ENCODE measurements at regions not wholly inside any gene's neighbourhood (a gene's known extent, or its start where the extent isn't known, plus 50 kb on each side); places are given as distances from the start of the nearest gene placed in this dataset.

GRCh38 chr13:76164290-76164689 is 528.2 kb downstream of the LMO7 start:
- H3K4me3 ChIP-seq: no peak overlapping the region
- no peak for TF ChIP-seq CTCF (IDR thresholded peaks at IDR 0.05)
- intact Hi-C loops (cut with DNase I): no loop called here
- ATAC-seq: no peak
- H3K4me1 ChIP-seq: no peaks in the 10 kb centered on the region
- no peak overlapping the region for H3K27ac ChIP-seq
- H3K9me3 ChIP-seq: no peaks in the 10 kb centered on the region
- DNase-seq: no peak
- H3K36me3 ChIP-seq: no peaks in the 10 kb centered on the region
- H3K27me3 ChIP-seq: no peaks in the 10 kb centered on the region

- no peaks in the 10 kb centered on the region for H3K4me1 ChIP-seq
- H3K4me3 ChIP-seq: no peak overlapping the region
- H3K27ac ChIP-seq: no peak overlapping the region
- DNase-seq: no peak
- no peaks in the 10 kb centered on the region for H3K9me3 ChIP-seq
- H3K27me3 ChIP-seq: no peaks in the 10 kb centered on the region
- ATAC-seq: no peak
- no peak for TF ChIP-seq CTCF (IDR thresholded peaks at IDR 0.05)
- intact Hi-C loops (cut with DNase I): no loop called here
- H3K36me3 ChIP-seq: no peaks in the 10 kb centered on the region
Measured at GRCh38 chr13:76163761-76164160, 527.6 kb downstream of the LMO7 start.

- no peaks in the 10 kb centered on the region for H3K4me1 ChIP-seq
- no peaks in the 10 kb centered on the region for H3K27me3 ChIP-seq
- DNase-seq (no peak), ATAC-seq (no peak)
- H3K36me3 ChIP-seq: no peaks in the 10 kb centered on the region
- H3K9me3 ChIP-seq: no peaks in the 10 kb centered on the region
- TF ChIP-seq CTCF (IDR thresholded peaks at IDR 0.05): no peak
- intact Hi-C loops (cut with DNase I): no loop called here
- H3K27ac ChIP-seq: no peak overlapping the region
- H3K4me3 ChIP-seq: no peak overlapping the region
Measured at GRCh38 chr13:76160961-76161925, 525.1 kb downstream of the LMO7 start.

GRCh38 chr13:76160506-76160905 is 524.4 kb downstream of the LMO7 start:
- intact Hi-C loops (cut with DNase I): no loop called here
- Histone ChIP-seq H3K4me3 (no peak overlapping the region), H3K4me1 (no peaks in the 10 kb centered on the region), H3K9me3 (no peaks in the 10 kb centered on the region), H3K27me3 (no peaks in the 10 kb centered on the region), H3K36me3 (no peaks in the 10 kb centered on the region), H3K27ac (no peak overlapping the region)
- no peak for TF ChIP-seq CTCF (IDR thresholded peaks at IDR 0.05)
- DNase-seq (no peak), ATAC-seq (no peak)

GRCh38 chr13:76157926-76158325 is 521.8 kb downstream of the LMO7 start:
- intact Hi-C loops (cut with DNase I): no loop called here
- Histone ChIP-seq H3K27me3 (no peaks in the 10 kb centered on the region), H3K36me3 (no peaks in the 10 kb centered on the region), H3K27ac (no peak overlapping the region), H3K4me3 (no peak overlapping the region), H3K9me3 (no peaks in the 10 kb centered on the region), H3K4me1 (no peaks in the 10 kb centered on the region)
- no peak for DNase-seq
- TF ChIP-seq CTCF (IDR thresholded peaks at IDR 0.05): no peak
- no peak for ATAC-seq
